Mammary epithelial cell (primary cell): ENCODE measurements at regions not wholly inside any gene's neighbourhood (a gene's known extent, or its start where the extent isn't known, plus 50 kb on each side); places are given as distances from the start of the nearest gene placed in this dataset.

Experiments
- EZH2 ChIP-seq: IDR thresholded peaks from 2 replicates; pipeline ENCODE4 v1.6.1; 2012; ENCODE audit warnings: low read length, inconsistent platforms, borderline replicate concordance
- TF ChIP-seq, protein P1 (sequence below), 2 donors: IDR thresholded peaks in 1 of 2; conservative IDR thresholded peaks in 1 of 2; 2 replicates each; pipeline ENCODE4 v1.5.1; 2011 to 2012; ENCODE audit warnings: inconsistent platforms in 2 of 2, low read length in 2 of 2, mild to moderate bottlenecking in 2 of 2, control low read depth in 1 of 2, low read depth in 1 of 2; ENCODE audit not compliant: insufficient read depth in 1 of 2; ENCODE audit errors: extremely low read depth in 1 of 2

DNA sequence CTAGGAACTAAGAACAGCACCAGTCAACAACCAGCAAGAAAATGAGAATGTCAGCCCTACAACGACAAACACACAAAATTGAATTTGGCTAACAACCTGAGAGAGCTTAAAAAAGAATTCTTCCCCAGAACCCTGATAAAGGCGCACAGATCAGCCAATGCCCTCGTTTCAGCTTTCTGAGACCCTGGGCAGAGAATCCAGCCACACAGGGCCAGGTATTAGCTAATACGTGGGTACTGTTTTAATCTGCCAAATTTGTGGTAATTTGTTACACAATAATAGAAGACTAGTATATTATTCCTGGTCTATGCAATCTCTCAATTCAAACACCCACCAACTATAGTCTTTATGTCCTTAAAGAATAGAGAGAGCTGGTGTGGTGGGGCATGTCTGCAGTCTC, 291.6 kb upstream of the GADL1 start:
- TF ChIP-seq, protein P1, sequence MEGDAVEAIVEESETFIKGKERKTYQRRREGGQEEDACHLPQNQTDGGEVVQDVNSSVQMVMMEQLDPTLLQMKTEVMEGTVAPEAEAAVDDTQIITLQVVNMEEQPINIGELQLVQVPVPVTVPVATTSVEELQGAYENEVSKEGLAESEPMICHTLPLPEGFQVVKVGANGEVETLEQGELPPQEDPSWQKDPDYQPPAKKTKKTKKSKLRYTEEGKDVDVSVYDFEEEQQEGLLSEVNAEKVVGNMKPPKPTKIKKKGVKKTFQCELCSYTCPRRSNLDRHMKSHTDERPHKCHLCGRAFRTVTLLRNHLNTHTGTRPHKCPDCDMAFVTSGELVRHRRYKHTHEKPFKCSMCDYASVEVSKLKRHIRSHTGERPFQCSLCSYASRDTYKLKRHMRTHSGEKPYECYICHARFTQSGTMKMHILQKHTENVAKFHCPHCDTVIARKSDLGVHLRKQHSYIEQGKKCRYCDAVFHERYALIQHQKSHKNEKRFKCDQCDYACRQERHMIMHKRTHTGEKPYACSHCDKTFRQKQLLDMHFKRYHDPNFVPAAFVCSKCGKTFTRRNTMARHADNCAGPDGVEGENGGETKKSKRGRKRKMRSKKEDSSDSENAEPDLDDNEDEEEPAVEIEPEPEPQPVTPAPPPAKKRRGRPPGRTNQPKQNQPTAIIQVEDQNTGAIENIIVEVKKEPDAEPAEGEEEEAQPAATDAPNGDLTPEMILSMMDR (conservative IDR thresholded peaks at IDR 0.05 in 1 of 2, IDR thresholded peaks at IDR 0.05 in 1 of 2; ENCODE audit: extremely low read depth in 1 of 2, insufficient read depth in 1 of 2, low read depth in 1 of 2, low read length in 2 of 2): no peak
- TF ChIP-seq EZH2: no peak
